HepG2 (cell line): ENCODE measurements at regions not wholly inside any gene's neighbourhood (a gene's known extent, or its start where the extent isn't known, plus 50 kb on each side); places are given as distances from the start of the nearest gene placed in this dataset.

ENCODE experiments used
- ATAC-seq: fragments of 200-7000 bp; cut with Tn5 transposase; 3 replicates; pipeline ENCODE4 v1.9.1; 2020; ENCODE audit warnings: mild to moderate bottlenecking, moderate library complexity
- BruUV-seq: library from RNA; stranded (reverse); fragments of 400-500 nt; replicated peaks from 2 replicates; lab custom pipeline; 2021; lab: Mats Ljungman, UMichigan
- CTCF ChIA-PET: fragments of 300-600 bp; formaldehyde crosslinking; extraction: SDS; loops from one replicate; lab custom pipeline; 2021; ENCODE audit warnings: low total read pairs, inconsistent platforms, low intra/inter-chr PET ratio; lab: Yijun Ruan, JAX
- POLR2A ChIA-PET: fragments of 350-600 bp; sonication (Branson Sonifier 250); formaldehyde crosslinking; loops from one replicate; lab custom pipeline; 2020; ENCODE audit warnings: antibody characterized with exemption, inconsistent platforms; lab: Yijun Ruan, JAX
- DNase-seq: peaks from one replicate; pipeline ENCODE4 v3.0.0-alpha.2; 2015; ENCODE audit warnings: low spot score
- FAIRE-seq: peaks from 3 replicates; lab custom pipeline; 2011; peaks lifted over from hg19 to GRCh38; lab: Jason Lieb, UNC
- H2AFZ ChIP-seq: one replicate; pipeline ENCODE4 v1.6.1; 2011; ENCODE audit warnings: low read length, inconsistent platforms
- H3K27ac ChIP-seq: fragments of 300-600 bp; 3 replicates; pipeline ENCODE4 v1.8.0; 2011; ENCODE audit warnings: mixed run types, mild to moderate bottlenecking, mixed read lengths, low read length, inconsistent platforms; ENCODE audit not compliant: insufficient read depth; ENCODE audit errors: extremely low read length
- H3K27me3 ChIP-seq, 2 experiments: fragments of 200-600 bp in 1 of 2; 2 replicates in 1 of 2; 3 replicates in 1 of 2; pipeline versions ENCODE4 v1.6.0 to v1.8.0; 2011; ENCODE audit warnings: low read length in 2 of 2, mild to moderate bottlenecking in 2 of 2, moderate library complexity in 2 of 2, inconsistent platforms in 1 of 2; ENCODE audit not compliant: insufficient read depth in 2 of 2, control insufficient read depth in 1 of 2
- H3K36me3 ChIP-seq, 2 experiments: fragments of 200-600 bp in 1 of 2; replicated peaks in 1 of 2; 2 replicates in 1 of 2; 3 replicates in 1 of 2; pipeline versions ENCODE4 v1.5.1 to v1.8.0; 2011; ENCODE audit warnings: low read length in 2 of 2, inconsistent platforms in 1 of 2; ENCODE audit not compliant: insufficient read depth in 2 of 2, control insufficient read depth in 1 of 2
- H3K4me1 ChIP-seq: 2 replicates; pipeline ENCODE4 v1.5.1; 2012; ENCODE audit warnings: low read length, inconsistent platforms; ENCODE audit not compliant: insufficient read depth
- H3K4me2 ChIP-seq: 2 replicates; pipeline ENCODE4 v1.6.0; 2011; ENCODE audit warnings: low read depth, low read length, inconsistent platforms
- H3K4me3 ChIP-seq, 3 experiments: fragments of 200-600 bp in 1 of 3; sonication (generic), shearing (Covaris generic) in 1 of 3; replicated peaks in 1 of 3; 2 replicates each; pipeline ENCODE4 v1.5.1; 2011 to 2016; ENCODE audit warnings: low read length in 3 of 3, inconsistent platforms in 2 of 3, low read depth in 2 of 3, mild to moderate bottlenecking in 2 of 3, control low read depth in 1 of 3, mixed read lengths in 1 of 3; ENCODE audit not compliant: insufficient read depth in 1 of 3
- H3K79me2 ChIP-seq: one replicate; pipeline ENCODE4 v1.6.1; 2011; ENCODE audit warnings: low read length, inconsistent platforms; ENCODE audit not compliant: insufficient read depth
- H3K9ac ChIP-seq: 2 replicates; pipeline ENCODE4 v1.6.0; 2011; ENCODE audit warnings: mild to moderate bottlenecking, low read depth, low read length, inconsistent platforms; ENCODE audit not compliant: insufficient read depth
- H3K9me3 ChIP-seq: 2 replicates; pipeline ENCODE4 v1.5.1; 2012; ENCODE audit warnings: mild to moderate bottlenecking, low read length
- H4K20me1 ChIP-seq: 2 replicates; pipeline ENCODE4 v1.6.0; 2011; ENCODE audit warnings: inconsistent platforms, mild to moderate bottlenecking, low read length, moderate library complexity; ENCODE audit not compliant: insufficient read depth
- ATRX ChIP-seq: sonication (generic); formaldehyde crosslinking; IDR thresholded peaks from 2 replicates; pipeline ENCODE4 v1.4.0; 2020; ENCODE audit warnings: missing genetic modification reagents, borderline replicate concordance
- PAX8 ChIP-seq: sonication (generic); formaldehyde crosslinking; IDR thresholded peaks from 2 replicates; pipeline ENCODE4 v1.8.0; 2022; ENCODE audit warnings: mild to moderate bottlenecking, missing genetic modification reagents, borderline replicate concordance
- WGBS: methylation state at CpG from one replicate; pipeline ENCODE4 v1.1.6; 2017; ENCODE audit warnings: low lambda C conversion rate; 5-methylcytosine and 5-hydroxymethylcytosine counted together
- in situ Hi-C: cut with HindIII; loops from 2 replicates; pipeline ENCODE4 v1.10.0; 2017; ENCODE audit warnings: low pct_unique_long_range_greater_than_20kb; ENCODE audit not compliant: extremely low pct_ligation_motif_present
- intact Hi-C: fragments of 100-400 bp; cut with micrococcal nuclease; formaldehyde crosslinking; loops from one replicate; pipeline ENCODE4 v1.10.0; 2022; ENCODE audit not compliant: unreplicated experiment
- TF ChIP-seq, protein P1 (sequence below): sonication (generic); formaldehyde crosslinking; IDR thresholded peaks from 2 replicates; pipeline ENCODE4 v1.8.1; 2022; ENCODE audit warnings: mild to moderate bottlenecking, missing genetic modification reagents

DNA sequence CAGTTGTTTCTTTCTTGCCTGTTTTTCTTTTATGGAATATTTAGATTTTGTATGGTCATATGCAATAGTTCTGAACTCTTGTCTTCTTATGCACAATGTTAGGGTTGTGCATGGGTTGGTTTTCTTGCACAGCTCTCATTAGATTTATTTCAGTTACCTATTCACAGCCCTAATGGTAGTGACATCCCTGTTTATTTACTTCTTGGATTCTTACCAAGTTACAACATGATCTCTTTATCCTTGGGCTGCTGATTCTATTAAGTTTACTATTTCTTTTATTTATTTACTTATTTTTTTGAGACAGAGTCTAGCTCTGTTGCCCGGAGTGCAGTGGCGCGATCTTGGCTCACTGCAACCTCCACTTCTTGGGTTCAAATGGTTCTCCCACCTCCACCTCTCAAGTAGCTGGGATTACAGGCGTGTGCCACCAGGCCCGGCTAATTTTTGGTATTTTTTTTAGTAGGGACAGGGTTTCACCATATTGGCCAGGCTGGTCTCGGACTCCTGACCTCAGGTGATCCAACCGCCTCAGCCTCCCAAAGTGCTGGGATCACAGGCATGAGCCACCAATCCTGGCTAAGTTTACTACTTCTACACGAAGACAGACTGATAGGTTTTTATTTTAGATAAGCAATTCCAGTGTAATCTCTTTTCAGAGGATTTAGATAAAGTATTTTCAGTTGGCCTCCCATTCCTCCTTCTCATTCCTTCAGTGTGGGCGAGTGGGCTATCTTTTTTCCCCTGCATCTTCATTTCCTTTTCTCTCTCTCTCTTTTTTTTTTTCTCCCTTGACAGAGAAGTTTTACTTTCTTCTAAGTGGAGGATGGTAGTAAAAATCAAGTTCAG, 395.1 kb upstream of the RGS6 start (continued):
- TF ChIP-seq, protein P1, sequence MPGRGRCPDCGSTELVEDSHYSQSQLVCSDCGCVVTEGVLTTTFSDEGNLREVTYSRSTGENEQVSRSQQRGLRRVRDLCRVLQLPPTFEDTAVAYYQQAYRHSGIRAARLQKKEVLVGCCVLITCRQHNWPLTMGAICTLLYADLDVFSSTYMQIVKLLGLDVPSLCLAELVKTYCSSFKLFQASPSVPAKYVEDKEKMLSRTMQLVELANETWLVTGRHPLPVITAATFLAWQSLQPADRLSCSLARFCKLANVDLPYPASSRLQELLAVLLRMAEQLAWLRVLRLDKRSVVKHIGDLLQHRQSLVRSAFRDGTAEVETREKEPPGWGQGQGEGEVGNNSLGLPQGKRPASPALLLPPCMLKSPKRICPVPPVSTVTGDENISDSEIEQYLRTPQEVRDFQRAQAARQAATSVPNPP (CRISPR knock-in tag): no peak
- TF ChIP-seq PAX8 (CRISPR knock-in tag): no peak

DNA sequence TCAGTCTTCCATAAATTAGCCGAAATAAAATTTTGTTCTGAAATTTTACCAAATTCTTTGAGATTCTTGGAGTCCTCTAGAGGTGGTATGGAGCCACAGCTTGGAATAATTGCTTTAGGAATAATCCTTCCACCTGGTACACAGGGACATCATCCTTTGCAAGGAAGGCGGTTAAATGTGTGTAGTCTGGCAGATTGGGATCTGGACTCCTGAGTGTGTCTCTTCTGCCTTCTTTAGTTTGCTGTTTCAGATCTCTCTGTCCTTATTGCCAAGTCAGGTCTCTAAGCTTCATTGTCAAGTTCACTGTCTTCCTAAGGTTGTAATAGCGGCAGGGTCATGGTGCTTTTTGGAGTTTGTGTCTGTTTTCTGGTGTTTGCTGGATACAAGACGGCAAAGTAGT, 393.9 kb upstream of the RGS6 start:
- intact Hi-C loops (no loop called here), in situ Hi-C loops (no loop called here)
- H3K27ac ChIP-seq: no peak overlapping the region
- no TSS peak for BruUV-seq
- 94% methylated on average over 4 of the region's 4 CpGs for WGBS
- ChIA-PET CTCF (no interaction called here), POLR2A (no interaction called here)
- DNase-seq (no peak), FAIRE-seq (no peak), ATAC-seq (no peak)
- no peaks in the 10 kb centered on the region for H3K4me1 ChIP-seq
- no peaks in the 10 kb centered on the region for H3K36me3 ChIP-seq
- TF ChIP-seq ATRX (CRISPR knock-in tag): no peak
- H4K20me1 ChIP-seq: no peaks in the 10 kb centered on the region
- H3K9ac ChIP-seq: no peak overlapping the region
- no peaks in the 10 kb centered on the region for H3K27me3 ChIP-seq
- H3K4me3 ChIP-seq: no peak overlapping the region
- H3K9me3 ChIP-seq: no peaks in the 10 kb centered on the region
- no peak overlapping the region for H2AFZ ChIP-seq
- no peaks in the 10 kb centered on the region for H3K79me2 ChIP-seq
- no peak overlapping the region for H3K4me2 ChIP-seq
